IMR-90 (cell line): ENCODE measurements at regions not wholly inside any gene's neighbourhood (a gene's known extent, or its start where the extent isn't known, plus 50 kb on each side); places are given as distances from the start of the nearest gene placed in this dataset.

Source experiments
- ATAC-seq: fragments of 200-7000 bp; cut with Tn5 transposase; 2 replicates; pipeline ENCODE4 v1.9.1; 2020; ENCODE audit warnings: low read depth, mild to moderate bottlenecking, moderate library complexity
- BruUV-seq: library from RNA; stranded (reverse); fragments of 400-500 nt; replicated peaks from 2 replicates; lab custom pipeline; 2021; lab: Mats Ljungman, UMichigan
- CTCF ChIA-PET: fragments of 300-600 bp; formaldehyde crosslinking; extraction: SDS; loops from one replicate; lab custom pipeline; 2021; ENCODE audit warnings: antibody characterized with exemption; lab: Yijun Ruan, JAX
- POLR2A ChIA-PET: fragments of 300-600 bp; sonication (Branson Sonifier 250); formaldehyde crosslinking; loops from one replicate; lab custom pipeline; 2022; ENCODE audit warnings: antibody characterized with exemption; ENCODE audit not compliant: unreplicated experiment; lab: Charles Lee
- DNase-seq: peaks from one replicate; pipeline ENCODE4 v3.0.0; 2013
- H2AFZ ChIP-seq: replicated peaks from 2 replicates; pipeline ENCODE3; 2013; ENCODE audit warnings: low read length, mild to moderate bottlenecking; ENCODE audit not compliant: poor library complexity
- H2AK5ac ChIP-seq: 2 replicates; pipeline ENCODE4 v1.6.1; 2013; ENCODE audit warnings: low read depth, low read length, inconsistent platforms
- H2AK9ac ChIP-seq: replicated peaks from 2 replicates; pipeline ENCODE3; 2013; ENCODE audit warnings: mild to moderate bottlenecking, low read depth, low read length, moderate library complexity; ENCODE audit not compliant: poor library complexity
- H2BK120ac ChIP-seq: 2 replicates; pipeline ENCODE4 v1.6.1; 2013; ENCODE audit warnings: low read depth, low read length, inconsistent platforms
- H2BK15ac ChIP-seq: 3 replicates; pipeline ENCODE4 v1.6.1; 2013; ENCODE audit warnings: low read depth, low read length, inconsistent platforms
- H2BK20ac ChIP-seq: 2 replicates; pipeline ENCODE4 v1.6.1; 2013; ENCODE audit warnings: low read depth, mild to moderate bottlenecking, inconsistent platforms, low read length, moderate library complexity
- H2BK5ac ChIP-seq: 2 replicates; pipeline ENCODE4 v1.6.1; 2013; ENCODE audit warnings: mild to moderate bottlenecking, low read depth, low read length, inconsistent platforms; ENCODE audit not compliant: poor library complexity, severe bottlenecking
- H3K14ac ChIP-seq: replicated peaks from 2 replicates; pipeline ENCODE4 v1.6.1; 2013; ENCODE audit warnings: low read depth, low read length, inconsistent platforms
- H3K18ac ChIP-seq: 2 replicates; pipeline ENCODE4 v1.6.1; 2013; ENCODE audit warnings: low read depth, low read length, control low read depth
- H3K23ac ChIP-seq: 2 replicates; pipeline ENCODE4 v1.6.1; 2013; ENCODE audit warnings: low read depth, low read length, inconsistent platforms
- H3K27ac ChIP-seq: 2 replicates; pipeline ENCODE4 v1.5.1; 2013; ENCODE audit warnings: mild to moderate bottlenecking, control low read depth, low read length; ENCODE audit not compliant: insufficient read depth
- H3K27me3 ChIP-seq: 2 replicates; pipeline ENCODE4 v1.6.1; 2013; ENCODE audit warnings: low read length; ENCODE audit not compliant: control insufficient read depth, insufficient read depth
- H3K36me3 ChIP-seq: 2 replicates; pipeline ENCODE4 v1.6.1; 2013; ENCODE audit warnings: low read length, mixed read lengths; ENCODE audit not compliant: control insufficient read depth, insufficient read depth
- H3K4ac ChIP-seq: 2 replicates; pipeline ENCODE4 v1.6.1; 2013; ENCODE audit warnings: low read depth, low read length, inconsistent platforms
- H3K4me1 ChIP-seq: 2 replicates; pipeline ENCODE4 v1.6.1; 2013; ENCODE audit warnings: low read length, mixed read lengths; ENCODE audit not compliant: control insufficient read depth, insufficient read depth
- H3K4me2 ChIP-seq: 2 replicates; pipeline ENCODE4 v1.6.1; 2013; ENCODE audit warnings: low read depth, mild to moderate bottlenecking, control low read depth, low read length, moderate library complexity
- H3K4me3 ChIP-seq: 2 replicates; pipeline ENCODE4 v1.5.1; 2013; ENCODE audit warnings: low read depth, mild to moderate bottlenecking, control low read depth, low read length, moderate library complexity; ENCODE audit not compliant: insufficient read depth
- H3K56ac ChIP-seq: 2 replicates; pipeline ENCODE4 v1.6.1; 2013; ENCODE audit warnings: low read length, inconsistent platforms; ENCODE audit not compliant: insufficient read depth; ENCODE audit errors: extremely low read depth
- H3K79me1 ChIP-seq, 2 experiments: 2 replicates each; pipeline ENCODE4 v1.6.1; 2013; ENCODE audit warnings: low read length in 2 of 2, inconsistent platforms in 1 of 2, low read depth in 1 of 2
- H3K9ac ChIP-seq: 2 replicates; pipeline ENCODE4 v1.6.1; 2013; ENCODE audit warnings: low read depth, low read length, control low read depth
- H3K9me1 ChIP-seq: 2 replicates; pipeline ENCODE4 v1.6.1; 2013; ENCODE audit warnings: low read length, inconsistent platforms; ENCODE audit not compliant: insufficient read depth
- H3K9me3 ChIP-seq: 2 replicates; pipeline ENCODE4 v1.6.1; 2013; ENCODE audit warnings: low read length; ENCODE audit not compliant: control insufficient read depth, insufficient read depth
- H4K20me1 ChIP-seq: 2 replicates; pipeline ENCODE4 v1.6.1; 2013; ENCODE audit warnings: low read length, inconsistent platforms; ENCODE audit not compliant: insufficient read depth
- H4K5ac ChIP-seq: 2 replicates; pipeline ENCODE4 v1.6.1; 2013; ENCODE audit warnings: mild to moderate bottlenecking, low read depth, low read length, control low read depth
- H4K8ac ChIP-seq, 2 experiments: 2 replicates each; pipeline ENCODE4 v1.6.1; 2013; ENCODE audit warnings: low read depth in 2 of 2, low read length in 2 of 2, control low read depth in 1 of 2, inconsistent platforms in 1 of 2
- H4K91ac ChIP-seq: 2 replicates; pipeline ENCODE4 v1.6.1; 2013; ENCODE audit warnings: low read depth, low read length, inconsistent platforms; ENCODE audit not compliant: insufficient read depth
- BHLHE40 ChIP-seq: fragments of 150-350 bp; IDR thresholded peaks from 2 replicates; pipeline ENCODE4 v1.6.1; 2016; ENCODE audit warnings: mild to moderate bottlenecking, low read depth, low read length
- MXI1 ChIP-seq: IDR thresholded peaks from 2 replicates; pipeline ENCODE4 v1.6.1; 2012; ENCODE audit warnings: low read depth, mild to moderate bottlenecking, low read length, moderate library complexity, borderline replicate concordance
- USF2 ChIP-seq: fragments of 150-350 bp; IDR thresholded peaks from 2 replicates; pipeline ENCODE4 v1.6.1; 2017; ENCODE audit warnings: mild to moderate bottlenecking, antibody characterized with exemption, low read length, low read depth
- WGBS, 2 experiments: methylation state at CpG; one replicate each; pipeline versions ENCODE4 v1.1.5 to v1.1.7; 2013; ENCODE audit warnings: missing lambda C conversion rate in 2 of 2; ENCODE audit not compliant: insufficient read length in 1 of 2; ENCODE audit errors: extremely low coverage in 2 of 2; 5-methylcytosine and 5-hydroxymethylcytosine counted together
- dilution Hi-C: fragments of 300-500 bp; cut with HindIII; formaldehyde crosslinking; loops from one replicate; pipeline ENCODE4 v1.14.3; 2018; ENCODE audit warnings: low sequenced_read_pairs; ENCODE audit not compliant: unreplicated experiment
- in situ Hi-C: fragments of 300-500 bp; cut with MboI; formaldehyde crosslinking; loops from 3 replicates; pipeline ENCODE4 v1.14.3; 2019; ENCODE audit warnings: low sequenced_read_pairs, inconsistent platforms, mixed read lengths
- intact Hi-C: fragments of 100-400 bp; cut with micrococcal nuclease; formaldehyde crosslinking; loops from 2 replicates; pipeline ENCODE4 v1.10.0; 2022

GRCh38 chr1:55720261-55720660 lies 505.1 kb upstream of the USP24 start:
- Histone ChIP-seq H3K18ac (peak overlapping the region; percentile 95), H3K56ac (peak overlapping the region; percentile 99), H2AK5ac (peak overlapping the region; percentile 97), H2BK120ac (peak overlapping the region; percentile 99), H3K79me1 (0 out of 4 replicates have a peak, but pooled peaks cover 0 to 5% of the 10 kb centered on the region in 2 experiments), H2BK5ac (peak overlapping the region; percentile 97), H3K9me3 (no peaks in the 10 kb centered on the region), H3K27me3 (no peaks in the 10 kb centered on the region), H3K4me1 (peaks cover 34% of the 10 kb centered on the region), H3K36me3 (no peaks in the 10 kb centered on the region), H4K91ac (peak overlapping the region; percentile 100), H3K9me1 (peaks cover 22% of the 10 kb centered on the region), H3K27ac (peak overlapping the region; percentile 89), H4K20me1 (no peaks in the 10 kb centered on the region), H4K5ac (peak overlapping the region; percentile 91), H2BK15ac (peak overlapping the region; percentile 95; the same call in 2 of the 3 replicates), H4K8ac (peak overlapping the region; percentile 90 to 97), H3K14ac (peak overlapping the region; percentile 100), H2BK20ac (peak overlapping the region; percentile 100), H3K4me2 (no peak overlapping the region), H2AFZ (peak overlapping the region; percentile 64), H2AK9ac (peak overlapping the region; percentile 4), H3K9ac (peak overlapping the region; percentile 73), H3K23ac (peak overlapping the region; percentile 99), H3K4me3 (no peak overlapping the region), H3K4ac (peak overlapping the region; percentile 99)
- no TSS peak for BruUV-seq
- intact Hi-C loops (no loop called here), dilution Hi-C loops (no loop called here), in situ Hi-C loops (no loop called here)
- 80% methylated on average over 1 of the region's 3 CpGs; no CpG with 5 or more reads in 1 of the 2 experiments for WGBS, 2 experiments
- ATAC-seq (no peak), DNase-seq (peak; percentile 42)
- POLR2A ChIA-PET: no interaction called here
- TF ChIP-seq USF2: peak; percentile 53; the same call in 1 of the 2 replicates
- TF ChIP-seq MXI1: no peak
- no peak for TF ChIP-seq BHLHE40
- CTCF ChIA-PET: interaction anchor here (0.6 to 1.3 kb wide), 3 partner anchors 25 to 341 kb away, joined by 3 to 5 read pairs (median 3); no protein-coding TSS in a partner anchor
